A673 (cell line): ENCODE measurements at regions not wholly inside any gene's neighbourhood (a gene's known extent, or its start where the extent isn't known, plus 50 kb on each side); places are given as distances from the start of the nearest gene placed in this dataset.

Source experiments
- BruUV-seq: library from RNA; stranded (reverse); fragments of 400-500 nt; replicated peaks from 2 replicates; lab custom pipeline; 2021; lab: Mats Ljungman, UMichigan
- CTCF ChIA-PET: fragments of 300-600 bp; sonication (Branson Sonifier 250); formaldehyde crosslinking; loops from one replicate; lab custom pipeline; 2022; ENCODE audit warnings: antibody characterized with exemption; lab: Charles Lee
- POLR2A ChIA-PET: fragments of 300-600 bp; sonication (Branson Sonifier 250); formaldehyde crosslinking; loops from one replicate; lab custom pipeline; 2022; ENCODE audit warnings: antibody characterized with exemption; ENCODE audit not compliant: low non-redundant PET; lab: Charles Lee
- DNase-seq: peaks from one replicate; pipeline ENCODE4 v3.0.0-alpha.2; 2015; ENCODE audit warnings: low spot score
- H3K27ac ChIP-seq: fragments of 200-600 bp; sonication (generic); 2 replicates; pipeline ENCODE4 v1.5.1; 2016; ENCODE audit warnings: mixed run types, low read depth, mild to moderate bottlenecking, mixed read lengths, antibody characterized with exemption, low read length; ENCODE audit not compliant: poor library complexity, severe bottlenecking
- H3K27me3 ChIP-seq: fragments of 200-600 bp; sonication (generic); replicated peaks from 2 replicates; pipeline ENCODE4 v1.6.1; 2017; ENCODE audit warnings: mixed run types, low read depth, mild to moderate bottlenecking, mixed read lengths, antibody characterized with exemption, low read length; ENCODE audit not compliant: insufficient read depth, poor library complexity
- H3K36me3 ChIP-seq: fragments of 200-600 bp; sonication (generic); 2 replicates; pipeline ENCODE4 v1.6.1; 2016; ENCODE audit warnings: mixed run types, mild to moderate bottlenecking, mixed read lengths, antibody characterized with exemption, low read length; ENCODE audit not compliant: insufficient read depth, poor library complexity, severe bottlenecking
- H3K4me1 ChIP-seq: fragments of 200-600 bp; sonication (generic); 2 replicates; pipeline ENCODE4 v1.6.1; 2017; ENCODE audit warnings: mixed run types, mild to moderate bottlenecking, mixed read lengths, antibody characterized with exemption, low read length; ENCODE audit not compliant: insufficient read depth, poor library complexity, severe bottlenecking
- H3K4me3 ChIP-seq: fragments of 200-600 bp; sonication (generic); 2 replicates; pipeline ENCODE4 v1.5.1; 2016; ENCODE audit warnings: low read depth, mixed run types, mild to moderate bottlenecking, mixed read lengths, low read length; ENCODE audit not compliant: poor library complexity, severe bottlenecking
- H3K9me3 ChIP-seq: fragments of 200-600 bp; sonication (generic); 2 replicates; pipeline ENCODE4 v1.6.1; 2016; ENCODE audit warnings: mixed run types, low read depth, mild to moderate bottlenecking, mixed read lengths, antibody characterized with exemption, low read length; ENCODE audit not compliant: poor library complexity, severe bottlenecking
- CTCF ChIP-seq: fragments of 300-800, 200-600 bp; sonication (generic); conservative IDR thresholded peaks from 2 replicates; pipeline ENCODE4 v1.5.1; 2017; ENCODE audit warnings: low read depth, mild to moderate bottlenecking, antibody characterized with exemption, low read length, moderate library complexity, mixed read lengths
- EZH2 ChIP-seq: fragments of 200-600 bp; sonication (generic); IDR thresholded peaks from 2 replicates; pipeline ENCODE4 v1.6.1; 2017; ENCODE audit warnings: borderline replicate concordance, low read depth, mild to moderate bottlenecking, mixed read lengths, antibody characterized with exemption, low read length; ENCODE audit not compliant: poor library complexity, severe bottlenecking
- intact Hi-C: fragments of 100-400 bp; cut with micrococcal nuclease; formaldehyde crosslinking; loops from one replicate; pipeline ENCODE4 v1.10.0; 2022; ENCODE audit not compliant: unreplicated experiment

- intact Hi-C loops = no loop called here
- BruUV-seq = no TSS peak
- Histone ChIP-seq H3K9me3 (no peaks in the 10 kb centered on the region), H3K4me1 (no peaks in the 10 kb centered on the region), H3K27me3 (peaks cover 3% of the 10 kb centered on the region), H3K36me3 (no peaks in the 10 kb centered on the region), H3K4me3 (no peak overlapping the region), H3K27ac (no peak overlapping the region)
- no peak for TF ChIP-seq EZH2
- no peak for TF ChIP-seq CTCF
- POLR2A ChIA-PET = no interaction called here
- CTCF ChIA-PET = no interaction called here
- DNase-seq = no peak
Measured at GRCh38 chr7:41275255-41275654, 427.6 kb downstream of the INHBA start.

GRCh38 chr7:41274179-41274578 lies 428.7 kb downstream of the INHBA start:
- no peak overlapping the region for H3K4me3 ChIP-seq
- DNase-seq = no peak
- CTCF ChIA-PET = no interaction called here
- H3K4me1 ChIP-seq = no peaks in the 10 kb centered on the region
- no TSS peak for BruUV-seq
- peaks cover 3% of the 10 kb centered on the region for H3K27me3 ChIP-seq
- no peaks in the 10 kb centered on the region for H3K9me3 ChIP-seq
- intact Hi-C loops = no loop called here
- POLR2A ChIA-PET = no interaction called here
- no peaks in the 10 kb centered on the region for H3K36me3 ChIP-seq
- no peak overlapping the region for H3K27ac ChIP-seq
- TF ChIP-seq EZH2 (no peak), CTCF (no peak)

GRCh38 chr7:41272664-41273063 lies 430.2 kb downstream of the INHBA start:
- Histone ChIP-seq H3K9me3 (no peaks in the 10 kb centered on the region), H3K36me3 (no peaks in the 10 kb centered on the region), H3K27me3 (no peaks in the 10 kb centered on the region), H3K4me1 (no peaks in the 10 kb centered on the region), H3K27ac (no peak overlapping the region), H3K4me3 (no peak overlapping the region)
- intact Hi-C loops = no loop called here
- ChIA-PET POLR2A (no interaction called here), CTCF (no interaction called here)
- no peak for DNase-seq
- no peak for TF ChIP-seq CTCF
- TF ChIP-seq EZH2 = no peak
- no TSS peak for BruUV-seq
